H9 (cell line): ENCODE measurements at regions not wholly inside any gene's neighbourhood (a gene's known extent, or its start where the extent isn't known, plus 50 kb on each side); places are given as distances from the start of the nearest gene placed in this dataset.

Experiments used
- DNase-seq: peaks from one replicate; pipeline ENCODE4 v3.0.0-alpha.2; 2017
- H2AFZ ChIP-seq: one replicate; pipeline ENCODE4 v1.6.1; 2013; ENCODE audit warnings: mild to moderate bottlenecking, low read length, control low read depth, moderate library complexity
- H2AK5ac ChIP-seq: 2 replicates; pipeline ENCODE4 v1.6.1; 2013; ENCODE audit warnings: low read length, control low read depth, mixed read lengths; ENCODE audit not compliant: insufficient read length
- H2BK120ac ChIP-seq: one replicate; pipeline ENCODE4 v1.6.1; 2013; ENCODE audit warnings: low read depth, mild to moderate bottlenecking, low read length, control low read depth, inconsistent platforms; ENCODE audit not compliant: poor library complexity, severe bottlenecking
- H2BK12ac ChIP-seq: 2 replicates; pipeline ENCODE4 v1.6.1; 2013; ENCODE audit warnings: low read length, control low read depth, mixed read lengths, low read depth; ENCODE audit not compliant: insufficient read length
- H2BK15ac ChIP-seq: 2 replicates; pipeline ENCODE4 v1.6.1; 2013; ENCODE audit warnings: low read depth, low read length, control low read depth
- H2BK20ac ChIP-seq: one replicate; pipeline ENCODE4 v1.6.1; 2013; ENCODE audit warnings: low read depth, mild to moderate bottlenecking, low read length, control low read depth, inconsistent platforms; ENCODE audit not compliant: poor library complexity, severe bottlenecking
- H2BK5ac ChIP-seq: 2 replicates; pipeline ENCODE4 v1.6.1; 2013; ENCODE audit warnings: low read length, control low read depth, mixed read lengths; ENCODE audit not compliant: insufficient read length
- H3K14ac ChIP-seq: 2 replicates; pipeline ENCODE4 v1.6.1; 2013; ENCODE audit warnings: low read length, control low read depth; ENCODE audit not compliant: insufficient read depth
- H3K18ac ChIP-seq: 2 replicates; pipeline ENCODE4 v1.6.1; 2013; ENCODE audit warnings: low read depth, mild to moderate bottlenecking, mixed read lengths, low read length, control low read depth; ENCODE audit not compliant: insufficient read length
- H3K23ac ChIP-seq: 2 replicates; pipeline ENCODE4 v1.6.1; 2013; ENCODE audit warnings: low read length, control low read depth, mixed read lengths, low read depth; ENCODE audit not compliant: insufficient read length
- H3K23me2 ChIP-seq: 2 replicates; pipeline ENCODE4 v1.6.1; 2013; ENCODE audit warnings: low read depth, mild to moderate bottlenecking, mixed read lengths, low read length, control low read depth; ENCODE audit not compliant: insufficient read length, poor library complexity, severe bottlenecking
- H3K27ac ChIP-seq: 2 replicates; pipeline ENCODE4 v1.5.1; 2013; ENCODE audit warnings: low read length, control low read depth, mixed read lengths, low read depth; ENCODE audit not compliant: insufficient read length
- H3K27me3 ChIP-seq: 2 replicates; pipeline ENCODE4 v1.6.1; 2013; ENCODE audit warnings: low read length, control low read depth, inconsistent platforms; ENCODE audit not compliant: insufficient read depth
- H3K4ac ChIP-seq: 2 replicates; pipeline ENCODE4 v1.6.1; 2013; ENCODE audit warnings: low read depth, mild to moderate bottlenecking, control low read depth, inconsistent platforms, low read length, moderate library complexity
- H3K4me1 ChIP-seq: 2 replicates; pipeline ENCODE4 v1.6.1; 2013; ENCODE audit warnings: low read length, control low read depth, inconsistent platforms; ENCODE audit not compliant: insufficient read depth
- H3K4me2 ChIP-seq: 2 replicates; pipeline ENCODE4 v1.6.1; 2013; ENCODE audit warnings: low read length, control low read depth, mixed read lengths; ENCODE audit not compliant: insufficient read length, insufficient read depth
- H3K56ac ChIP-seq: 2 replicates; pipeline ENCODE4 v1.6.1; 2013; ENCODE audit warnings: low read depth, mild to moderate bottlenecking, mixed read lengths, low read length, control low read depth; ENCODE audit not compliant: insufficient read length
- H3K79me1 ChIP-seq: 2 replicates; pipeline ENCODE4 v1.6.1; 2013; ENCODE audit warnings: low read depth, mild to moderate bottlenecking, moderate library complexity, low read length, control low read depth, inconsistent platforms; ENCODE audit not compliant: insufficient read depth, poor library complexity, severe bottlenecking
- H3K79me2 ChIP-seq: 2 replicates; pipeline ENCODE4 v1.6.1; 2013; ENCODE audit warnings: low read length, control low read depth, inconsistent platforms; ENCODE audit not compliant: insufficient read depth
- H3K9ac ChIP-seq: 2 replicates; pipeline ENCODE4 v1.6.1; 2013; ENCODE audit warnings: low read length, control low read depth, mixed read lengths; ENCODE audit not compliant: insufficient read length; ENCODE audit errors: extremely low read depth
- H3K9me3 ChIP-seq: one replicate; pipeline ENCODE4 v1.6.1; 2013; ENCODE audit warnings: low read depth, low read length, inconsistent platforms; ENCODE audit not compliant: control insufficient read depth
- H3T11ph ChIP-seq: one replicate; pipeline ENCODE4 v1.6.1; 2013; ENCODE audit warnings: mild to moderate bottlenecking, low read length, control low read depth, inconsistent platforms
- H4K20me1 ChIP-seq: one replicate; pipeline ENCODE4 v1.6.1; 2013; ENCODE audit not compliant: control insufficient read depth, insufficient read length, insufficient read depth
- H4K5ac ChIP-seq: 2 replicates; pipeline ENCODE4 v1.6.1; 2013; ENCODE audit warnings: low read depth, mild to moderate bottlenecking, mixed read lengths, low read length, control low read depth; ENCODE audit not compliant: insufficient read length
- H4K8ac ChIP-seq: replicated peaks from 2 replicates; pipeline ENCODE4 v1.6.1; 2013; ENCODE audit warnings: low read length, control low read depth, mixed read lengths, low read depth; ENCODE audit not compliant: insufficient read length
- H4K91ac ChIP-seq: 2 replicates; pipeline ENCODE4 v1.6.1; 2013; ENCODE audit warnings: low read depth, mild to moderate bottlenecking, moderate library complexity, mixed read lengths, low read length, control low read depth; ENCODE audit not compliant: insufficient read length
- H3K27ac Mint-ChIP-seq, 3 experiments: 2 replicates in 2 of 3; 3 replicates in 1 of 3; pipeline ENCODE4 v1.8.0; 2020 to 2021; ENCODE audit warnings: mixed read lengths in 3 of 3, mild to moderate bottlenecking in 1 of 3, moderate library complexity in 1 of 3
- H3K27me3 Mint-ChIP-seq: 2 replicates; pipeline ENCODE4 v1.8.0; 2021; ENCODE audit warnings: low read depth, mild to moderate bottlenecking, moderate library complexity, mixed read lengths
- H3K36me3 Mint-ChIP-seq, 3 experiments: 2 replicates in 2 of 3; 3 replicates in 1 of 3; pipeline ENCODE4 v1.8.0; 2020 to 2021; ENCODE audit warnings: low read depth in 3 of 3, mixed read lengths in 3 of 3; ENCODE audit not compliant: insufficient read depth in 1 of 3
- H3K4me1 Mint-ChIP-seq, 2 experiments: 2 replicates each; pipeline ENCODE4 v1.8.0; 2020; ENCODE audit warnings: mixed read lengths in 2 of 2
- H3K4me3 Mint-ChIP-seq, 2 experiments: 2 replicates in 1 of 2; 3 replicates in 1 of 2; pipeline ENCODE4 v1.8.0; 2020 to 2021; ENCODE audit warnings: mild to moderate bottlenecking in 2 of 2, mixed read lengths in 2 of 2, moderate library complexity in 1 of 2
- H3K9me3 Mint-ChIP-seq, 2 experiments: 2 replicates in 1 of 2; 3 replicates in 1 of 2; pipeline ENCODE4 v1.8.0; 2020; ENCODE audit warnings: mild to moderate bottlenecking in 2 of 2, mixed read lengths in 2 of 2, moderate library complexity in 1 of 2
- CTCF ChIP-seq: fragments of 200-600 bp; sonication (generic); conservative IDR thresholded peaks from 3 replicates; pipeline ENCODE4 v1.8.0; 2021; ENCODE audit warnings: antibody characterized with exemption, mild to moderate bottlenecking
- WGBS: extraction: QIAGEN DNeasy Blood & Tissue Kit; methylation state at CpG from one replicate; pipeline ENCODE4 v1.1.7; 2013; ENCODE audit warnings: missing lambda C conversion rate, low lambda C conversion rate, mixed read lengths; ENCODE audit not compliant: insufficient read length; ENCODE audit errors: extremely low coverage; 5-methylcytosine and 5-hydroxymethylcytosine counted together

- peak; percentile 41 for DNase-seq
- no peaks in the 10 kb centered on the region for H3K79me1 ChIP-seq
- Mint-ChIP-seq H3K36me3 (no peaks in the 10 kb centered on the region), H3K27ac (no peak overlapping the region; a peak in 1 of 7 replicates), H3K9me3 (no peaks in the 10 kb centered on the region), H3K4me1 (peaks cover 3 to 4% of the 10 kb centered on the region in 2 experiments; a peak in 2 of 4 replicates), H3K4me3 (no peak overlapping the region), H3K27me3 (no peaks in the 10 kb centered on the region)
- no peaks in the 10 kb centered on the region for H4K20me1 ChIP-seq
- no peak overlapping the region for H3K9ac ChIP-seq
- no peaks in the 10 kb centered on the region for H3K9me3 ChIP-seq
- H4K91ac ChIP-seq = no peak overlapping the region
- no peaks in the 10 kb centered on the region for H3K4me1 ChIP-seq
- WGBS = no CpG with 5 or more reads among the region's 1 CpG
- TF ChIP-seq CTCF = no peak
- no peak overlapping the region for H2BK20ac ChIP-seq
- H3K23ac ChIP-seq = no peak overlapping the region
- no peak overlapping the region for H3T11ph ChIP-seq
- H3K4ac ChIP-seq = no peak overlapping the region
- H3K27me3 ChIP-seq = no peaks in the 10 kb centered on the region
- no peak overlapping the region for H2BK15ac ChIP-seq
- H3K18ac ChIP-seq = no peak overlapping the region
- no peaks in the 10 kb centered on the region for H3K23me2 ChIP-seq
- no peak overlapping the region for H3K4me2 ChIP-seq
- no peak overlapping the region for H4K5ac ChIP-seq
- H3K79me2 ChIP-seq = no peaks in the 10 kb centered on the region
- H2AK5ac ChIP-seq = no peak overlapping the region
- H2BK120ac ChIP-seq = no peak overlapping the region
- no peak overlapping the region for H4K8ac ChIP-seq
- H3K14ac ChIP-seq = no peak overlapping the region
- no peak overlapping the region for H3K27ac ChIP-seq
- no peak overlapping the region for H2BK5ac ChIP-seq
- H2AFZ ChIP-seq = no peak overlapping the region
- H2BK12ac ChIP-seq = no peak overlapping the region
- H3K56ac ChIP-seq = no peak overlapping the region
Observed at GRCh38 chr14:86129426-86129825, 599.5 kb downstream of the FLRT2 start.
